Vagina (tissue), 2 donors: ENCODE measurements at regions not wholly inside any gene's neighbourhood (a gene's known extent, or its start where the extent isn't known, plus 50 kb on each side); places are given as distances from the start of the nearest gene placed in this dataset.

ENCODE experiments used
- POLR2AphosphoS5 ChIP-seq, 2 donors: sonication (generic); formaldehyde crosslinking; IDR thresholded peaks; one replicate each; pipeline ENCODE4 v1.9.0; 2017; ENCODE audit warnings: antibody characterized with exemption in 2 of 2, mild to moderate bottlenecking in 2 of 2, low read depth in 1 of 2; ENCODE audit not compliant: insufficient read depth in 1 of 2
- TF ChIP-seq, protein P1 (sequence below), 3 experiments: fragments of 450-650 bp in 2 of 3; fragments of 200-600 bp in 1 of 3; sonication (generic) in 1 of 3; IDR thresholded peaks; one replicate each; pipeline ENCODE4 v1.5.1; 2017 to 2019; ENCODE audit warnings: antibody characterized with exemption in 3 of 3, mild to moderate bottlenecking in 2 of 3, moderate library complexity in 2 of 3

- TF ChIP-seq, protein P1, sequence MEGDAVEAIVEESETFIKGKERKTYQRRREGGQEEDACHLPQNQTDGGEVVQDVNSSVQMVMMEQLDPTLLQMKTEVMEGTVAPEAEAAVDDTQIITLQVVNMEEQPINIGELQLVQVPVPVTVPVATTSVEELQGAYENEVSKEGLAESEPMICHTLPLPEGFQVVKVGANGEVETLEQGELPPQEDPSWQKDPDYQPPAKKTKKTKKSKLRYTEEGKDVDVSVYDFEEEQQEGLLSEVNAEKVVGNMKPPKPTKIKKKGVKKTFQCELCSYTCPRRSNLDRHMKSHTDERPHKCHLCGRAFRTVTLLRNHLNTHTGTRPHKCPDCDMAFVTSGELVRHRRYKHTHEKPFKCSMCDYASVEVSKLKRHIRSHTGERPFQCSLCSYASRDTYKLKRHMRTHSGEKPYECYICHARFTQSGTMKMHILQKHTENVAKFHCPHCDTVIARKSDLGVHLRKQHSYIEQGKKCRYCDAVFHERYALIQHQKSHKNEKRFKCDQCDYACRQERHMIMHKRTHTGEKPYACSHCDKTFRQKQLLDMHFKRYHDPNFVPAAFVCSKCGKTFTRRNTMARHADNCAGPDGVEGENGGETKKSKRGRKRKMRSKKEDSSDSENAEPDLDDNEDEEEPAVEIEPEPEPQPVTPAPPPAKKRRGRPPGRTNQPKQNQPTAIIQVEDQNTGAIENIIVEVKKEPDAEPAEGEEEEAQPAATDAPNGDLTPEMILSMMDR (IDR thresholded peaks at IDR 0.05), result no peak
- no peak for TF ChIP-seq POLR2AphosphoS5 (IDR thresholded peaks at IDR 0.05; ENCODE audit: insufficient read depth in 1 of 2, low read depth in 1 of 2)
Observed at GRCh38 chr4:111811661-111812060, 333.6 kb upstream of the FAM241A start.
